GM23248 (cell line): ENCODE measurements at regions not wholly inside any gene's neighbourhood (a gene's known extent, or its start where the extent isn't known, plus 50 kb on each side); places are given as distances from the start of the nearest gene placed in this dataset.

Source experiments
- EZH2 ChIP-seq: fragments of 200-600 bp; sonication (generic); IDR thresholded peaks from 2 replicates; pipeline ENCODE4 v1.6.1; 2018; ENCODE audit warnings: antibody characterized with exemption, mild to moderate bottlenecking; ENCODE audit not compliant: insufficient read depth, poor library complexity, severe bottlenecking
- EZH2phosphoT487 ChIP-seq: fragments of 200-600 bp; sonication (generic); IDR thresholded peaks from 2 replicates; pipeline ENCODE4 v1.6.1; 2018; ENCODE audit warnings: antibody characterized with exemption, moderate library complexity, mild to moderate bottlenecking, low read depth; ENCODE audit not compliant: insufficient read depth

GRCh38 chr5:112612663-112613062 is 125.0 kb upstream of the APC start:
- TF ChIP-seq EZH2 (no peak), EZH2phosphoT487 (no peak)
